ENCODE measurements at regions not wholly inside any gene's neighbourhood (a gene's known extent, or its start where the extent isn't known, plus 50 kb on each side); places are given as distances from the start of the nearest gene placed in this dataset.

- TF ChIP-seq CTCF (IDR thresholded peaks at IDR 0.05), result no peak
- WGBS, 2 donors, result 68 to 73% methylated on average over 4 of the region's 4 CpGs
- Histone ChIP-seq H3K4me3 (no peak overlapping the region), H3K27ac (no peak overlapping the region), H3K27me3 (no peaks in the 10 kb centered on the region), H3K9me3 (no peaks in the 10 kb centered on the region), H3K36me3 (no peaks in the 10 kb centered on the region), H3K4me1 (no peaks in the 10 kb centered on the region)
- DNase-seq (no peak), ATAC-seq (peak in 2 of 4 donors; percentile 47 to 51), FAIRE-seq (no peak)
- intact Hi-C loops (cut with DNase I), result no loop called here
These were observed 103.5 kb upstream of the SPRY2 start for GRCh38 chr13:80444240-80445015.

- ATAC-seq (no peak), FAIRE-seq (no peak)
These were observed 101.7 kb upstream of the SPRY2 start for GRCh38 chr13:80442609-80443008.

GRCh38 chr13:80441968-80442367 lies 101.0 kb upstream of the SPRY2 start:
- H3K27me3 ChIP-seq, result no peaks in the 10 kb centered on the region
- TF ChIP-seq CTCF (IDR thresholded peaks at IDR 0.05), result no peak
- ATAC-seq (no peak), DNase-seq (no peak), FAIRE-seq (no peak)
- no peaks in the 10 kb centered on the region for H3K4me1 ChIP-seq
- no peak overlapping the region for H3K4me3 ChIP-seq
- intact Hi-C loops (cut with DNase I), result no loop called here
- H3K9me3 ChIP-seq, result no peaks in the 10 kb centered on the region
- no peaks in the 10 kb centered on the region for H3K36me3 ChIP-seq
- H3K27ac ChIP-seq, result no peak overlapping the region

More at GRCh38 chr13:80442609-80443008, 101.7 kb upstream of the SPRY2 start:
- Histone ChIP-seq H3K9me3 (no peaks in the 10 kb centered on the region), H3K4me1 (no peaks in the 10 kb centered on the region), H3K27ac (no peak overlapping the region), H3K27me3 (no peaks in the 10 kb centered on the region), H3K4me3 (no peak overlapping the region), H3K36me3 (no peaks in the 10 kb centered on the region)
- no peak for TF ChIP-seq CTCF (IDR thresholded peaks at IDR 0.05)
- intact Hi-C loops (cut with DNase I), result no loop called here
- DNase-seq, result no peak

GRCh38 chr13:80438521-80438920 lies 97.6 kb upstream of the SPRY2 start:
- no peaks in the 10 kb centered on the region for H3K4me1 ChIP-seq
- 90 to 93% methylated on average over 3 of the region's 3 CpGs for WGBS, 2 donors
- DNase-seq, result no peak
- TF ChIP-seq CTCF (IDR thresholded peaks at IDR 0.05), result no peak
- H3K27me3 ChIP-seq, result no peaks in the 10 kb centered on the region
- ATAC-seq, result no peak
- no peaks in the 10 kb centered on the region for H3K36me3 ChIP-seq
- no peak for FAIRE-seq
- H3K9me3 ChIP-seq, result no peaks in the 10 kb centered on the region
- no peak overlapping the region for H3K4me3 ChIP-seq
- H3K27ac ChIP-seq, result no peak overlapping the region
- intact Hi-C loops (cut with DNase I), result no loop called here

- no peaks in the 10 kb centered on the region for H3K36me3 ChIP-seq
- 72 to 87% methylated on average over 1 of the region's 1 CpG for WGBS, 2 donors
- no peaks in the 10 kb centered on the region for H3K4me1 ChIP-seq
- DNase-seq, result no peak
- H3K27ac ChIP-seq, result no peak overlapping the region
- no peak overlapping the region for H3K4me3 ChIP-seq
- no peaks in the 10 kb centered on the region for H3K9me3 ChIP-seq
- no peak for TF ChIP-seq CTCF (IDR thresholded peaks at IDR 0.05)
- intact Hi-C loops (cut with DNase I), result no loop called here
- ATAC-seq, result no peak
- no peaks in the 10 kb centered on the region for H3K27me3 ChIP-seq
- FAIRE-seq, result no peak
These were observed 96.3 kb upstream of the SPRY2 start for GRCh38 chr13:80437231-80437630.

Measured in pancreas (tissue), 10 donors.